Islet precursor cell (in vitro differentiated cells): ENCODE measurements at regions not wholly inside any gene's neighbourhood (a gene's known extent, or its start where the extent isn't known, plus 50 kb on each side); places are given as distances from the start of the nearest gene placed in this dataset.
"Not testable (repeated sequence)": the region's sequence is repeated elsewhere in the genome, so short reads cannot be mapped to it uniquely, and the experiment has no call there.

Source experiments
- DNase-seq: peaks from one replicate; pipeline ENCODE4 v3.0.0-alpha.2; 2018

DNA sequence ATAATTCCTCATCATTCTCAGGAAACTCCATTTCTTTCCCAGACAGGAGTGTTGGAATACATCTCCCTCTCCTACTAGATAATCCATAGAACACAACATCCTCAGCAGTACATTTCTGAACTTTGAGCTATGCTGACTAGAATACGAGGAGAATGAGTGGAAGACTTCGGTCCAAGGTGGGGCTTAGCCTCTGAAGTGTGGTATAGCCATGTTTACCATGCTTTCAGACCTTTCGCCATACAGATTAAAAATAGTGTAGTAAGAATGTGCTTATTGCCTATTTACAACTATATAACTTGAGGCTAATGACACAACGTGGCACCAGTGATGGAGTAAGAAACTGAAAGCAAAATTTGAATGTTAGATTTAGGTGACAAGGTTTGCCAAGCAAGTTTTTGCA is 184.5 kb upstream of the KRR1 start:
- no peak for DNase-seq

DNA sequence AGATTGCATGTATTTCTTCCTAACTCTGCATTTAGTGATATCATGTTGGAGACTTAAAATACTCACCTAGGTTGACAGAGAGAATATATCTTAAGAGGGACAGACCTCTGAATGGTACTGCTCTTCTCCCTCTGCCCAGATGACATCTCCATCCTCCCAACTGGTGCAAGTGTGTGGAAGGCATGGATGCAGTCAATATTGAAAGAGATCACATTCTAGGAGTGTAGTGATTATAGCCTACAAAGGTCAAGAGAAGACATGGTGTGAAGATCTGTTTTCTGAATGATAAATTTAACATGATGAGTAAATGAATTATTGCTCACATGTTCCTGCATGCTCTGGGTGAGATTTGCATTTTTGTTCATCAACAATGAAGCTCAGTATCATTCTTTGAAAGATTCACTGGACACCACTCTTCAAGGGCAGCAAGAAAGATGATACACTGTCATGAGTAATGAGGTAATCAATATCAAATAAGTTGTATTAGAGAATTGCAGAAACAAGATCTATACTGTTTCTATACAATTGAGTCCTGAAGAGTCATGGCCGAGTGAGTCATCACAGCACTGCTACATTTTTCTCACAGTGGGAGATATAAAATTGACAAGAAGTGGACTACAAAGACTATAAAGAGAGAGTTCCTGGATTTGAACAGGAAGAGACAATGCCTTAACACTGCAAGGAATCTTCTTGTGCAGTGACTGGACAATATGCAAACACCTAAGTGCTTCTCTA is 183.3 kb upstream of the KRR1 start:
- DNase-seq: no peak

DNA sequence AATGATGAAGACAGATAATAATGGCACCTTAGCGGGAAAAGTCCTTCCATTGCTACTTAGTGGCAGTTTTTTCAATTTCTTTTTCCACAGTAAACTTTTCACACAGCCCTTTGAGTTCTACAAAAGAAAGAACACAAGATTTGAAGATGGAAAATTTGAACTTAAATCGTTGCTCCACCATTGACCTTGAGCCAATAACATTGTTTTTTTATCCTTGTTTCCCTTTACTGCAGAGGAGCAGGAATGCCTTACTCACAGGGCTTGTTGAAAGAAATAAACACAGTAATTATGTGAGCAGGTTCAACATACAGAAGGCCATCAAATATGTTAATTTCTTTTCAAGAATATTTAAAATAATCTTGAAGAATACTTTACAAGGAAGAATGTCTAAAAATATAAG is 181.5 kb upstream of the KRR1 start:
- DNase-seq: no peak

GRCh38 chr12:75690296-75690955 is 179.0 kb upstream of the KRR1 start:
- no peak for DNase-seq

GRCh38 chr12:75686233-75686632 is 174.8 kb upstream of the KRR1 start:
- not testable (repeated sequence) for DNase-seq

DNA sequence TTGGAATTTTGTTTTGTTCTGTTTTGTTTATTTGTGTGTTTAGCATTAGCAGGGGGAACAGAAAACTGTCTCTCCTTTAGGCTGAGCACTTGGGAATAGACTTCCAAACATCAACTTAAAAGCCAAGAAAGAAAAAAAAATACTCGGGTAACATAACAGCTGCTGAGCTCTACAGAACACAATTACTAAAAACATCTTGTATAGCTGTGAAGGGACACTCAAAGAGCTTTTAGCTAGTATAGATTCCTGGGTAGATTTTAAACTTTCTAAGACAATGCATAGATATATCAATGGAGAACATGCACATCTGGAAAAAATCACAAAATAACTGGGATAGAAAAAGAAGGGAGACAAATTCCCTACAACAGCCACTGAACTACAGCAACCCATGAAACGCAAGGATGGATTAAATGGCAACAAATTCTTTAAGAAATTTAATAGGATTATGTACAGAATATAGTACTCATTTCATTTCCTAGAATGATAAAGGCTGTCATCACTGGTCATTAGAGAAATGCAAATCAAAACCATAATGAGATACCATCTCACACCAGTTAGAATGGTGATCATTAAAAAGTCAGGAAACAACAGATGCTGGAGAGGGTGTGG is 174.3 kb upstream of the KRR1 start:
- no peak for DNase-seq

DNA sequence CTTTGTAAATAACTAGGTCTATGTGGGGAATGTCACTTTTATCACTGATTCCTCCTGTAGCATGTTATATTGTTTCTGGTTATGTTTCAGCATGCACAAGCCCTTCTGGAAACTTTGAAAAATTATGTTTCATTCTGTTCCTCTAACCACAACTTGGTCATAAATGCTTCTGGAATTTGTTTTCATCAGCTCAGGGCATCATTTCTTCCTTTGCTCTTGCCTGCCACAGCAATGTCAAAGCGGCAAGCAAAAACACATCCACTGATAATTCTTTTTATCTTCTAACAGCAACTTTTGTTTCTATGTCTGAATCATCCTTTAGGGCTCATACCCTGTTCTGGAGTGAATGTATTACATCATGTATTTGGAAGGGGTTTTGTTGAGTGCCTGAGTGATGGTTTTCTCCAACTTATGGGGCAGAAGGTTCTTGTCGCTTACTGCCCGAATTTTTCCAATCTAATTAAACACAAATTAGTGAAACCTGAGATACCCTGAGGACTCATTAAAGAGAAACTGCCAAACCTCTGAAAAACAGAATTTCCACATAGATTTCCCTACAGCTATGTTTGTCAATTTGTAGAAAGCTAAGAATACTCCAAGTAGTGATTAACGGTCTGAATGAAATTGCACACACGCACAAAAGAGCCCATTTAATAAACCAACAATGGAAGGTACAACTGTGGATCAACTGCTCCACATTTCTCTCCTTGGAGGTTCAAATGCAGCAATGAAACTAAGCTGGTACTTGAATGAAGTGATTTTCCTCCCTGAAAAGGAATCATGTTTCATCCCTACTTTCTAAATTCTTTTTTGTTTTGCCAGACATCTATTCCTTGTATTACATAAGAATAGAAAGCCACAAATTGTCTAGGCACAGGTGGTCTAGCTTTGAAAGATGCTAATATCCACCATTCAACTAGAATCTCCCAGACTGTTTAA is 173.5 kb upstream of the KRR1 start:
- no peak for DNase-seq

DNA sequence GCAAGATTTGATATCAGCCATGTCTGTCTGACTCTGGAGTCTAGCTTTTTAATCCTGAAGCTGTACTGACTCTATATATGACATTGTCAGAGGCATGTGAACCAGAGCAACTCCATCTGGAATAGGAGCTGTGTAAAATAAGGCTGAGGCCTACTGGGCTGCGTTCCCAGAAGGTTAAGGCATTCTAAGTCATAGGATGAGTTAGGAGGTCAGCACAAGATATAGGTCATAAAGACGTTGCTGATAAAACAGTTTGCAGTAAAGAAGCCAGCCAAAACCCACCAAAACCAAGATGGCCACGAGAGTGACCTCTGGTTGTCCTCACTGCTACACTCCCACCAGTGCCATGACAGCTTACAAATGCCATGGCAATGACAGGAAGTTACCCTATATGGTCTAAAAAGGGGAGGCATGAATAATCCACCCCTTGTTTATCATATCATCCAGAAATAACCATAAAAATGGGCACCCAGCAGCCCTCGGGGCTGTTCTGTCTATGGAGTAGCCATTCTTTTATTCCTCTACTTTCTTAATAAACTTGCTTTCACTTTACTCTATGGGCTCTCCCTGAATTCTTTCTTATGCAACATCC is 172.7 kb upstream of the KRR1 start:
- DNase-seq: not testable (repeated sequence)

DNA sequence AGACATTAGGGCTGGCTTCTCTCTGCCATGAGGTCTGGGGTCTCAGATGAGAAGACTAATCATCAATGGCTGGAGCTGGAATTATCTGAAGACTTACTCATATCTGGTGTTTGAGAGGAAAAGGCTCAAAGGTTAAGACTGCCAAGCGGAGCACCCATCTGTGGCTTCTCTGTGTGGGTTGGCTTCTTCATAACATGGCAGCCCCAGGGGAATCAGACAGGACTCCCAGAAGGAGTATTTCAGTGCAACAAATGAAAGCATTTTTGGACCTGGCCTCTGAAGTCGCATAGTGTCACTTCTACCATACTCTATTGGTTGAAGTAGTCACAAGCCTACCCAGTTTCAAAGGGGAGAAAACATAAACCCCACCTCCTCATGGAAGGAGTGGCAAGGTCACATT is 171.8 kb upstream of the KRR1 start:
- no peak for DNase-seq

GRCh38 chr12:75677522-75677921 is 166.1 kb upstream of the KRR1 start:
- no peak for DNase-seq

DNA sequence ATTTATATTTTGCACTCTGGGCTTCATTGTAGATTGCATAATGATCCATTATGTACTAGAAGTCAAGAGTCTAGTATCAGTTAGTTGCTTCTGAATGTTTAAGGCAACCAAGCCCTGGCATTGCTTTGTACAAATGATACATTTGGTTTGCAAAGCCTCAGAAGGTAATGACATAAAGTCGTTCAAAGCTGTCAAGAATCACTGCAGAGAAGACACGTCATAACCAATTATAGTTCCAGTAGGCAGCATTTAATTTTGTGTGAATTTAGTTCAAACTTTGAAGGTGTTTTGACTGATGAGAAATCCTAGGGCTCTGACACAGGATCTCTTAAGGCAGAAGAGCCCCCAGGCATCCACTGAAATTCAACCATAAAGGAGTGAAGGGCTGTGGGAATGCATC is 163.0 kb upstream of the KRR1 start:
- DNase-seq: no peak

DNA sequence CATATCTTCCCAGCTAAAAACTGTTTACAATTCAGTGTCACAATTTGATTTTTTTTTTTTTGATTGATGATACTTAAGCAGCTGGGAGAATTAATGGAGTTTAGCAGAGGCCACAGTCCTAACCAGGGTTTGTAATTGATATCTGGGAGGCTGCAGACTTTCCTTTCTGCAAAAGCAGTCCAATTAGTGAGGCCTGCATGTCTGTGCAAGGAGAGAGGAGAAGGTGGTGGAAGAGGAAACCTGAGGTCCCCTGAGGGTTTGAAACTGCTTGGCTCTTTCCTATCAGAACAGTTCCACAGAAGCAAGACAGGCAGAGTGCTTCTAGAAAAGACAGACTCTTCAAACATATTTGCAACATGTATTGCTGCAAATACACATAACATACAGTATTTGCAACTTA is 160.8 kb upstream of the KRR1 start:
- DNase-seq: peak; percentile 81

DNA sequence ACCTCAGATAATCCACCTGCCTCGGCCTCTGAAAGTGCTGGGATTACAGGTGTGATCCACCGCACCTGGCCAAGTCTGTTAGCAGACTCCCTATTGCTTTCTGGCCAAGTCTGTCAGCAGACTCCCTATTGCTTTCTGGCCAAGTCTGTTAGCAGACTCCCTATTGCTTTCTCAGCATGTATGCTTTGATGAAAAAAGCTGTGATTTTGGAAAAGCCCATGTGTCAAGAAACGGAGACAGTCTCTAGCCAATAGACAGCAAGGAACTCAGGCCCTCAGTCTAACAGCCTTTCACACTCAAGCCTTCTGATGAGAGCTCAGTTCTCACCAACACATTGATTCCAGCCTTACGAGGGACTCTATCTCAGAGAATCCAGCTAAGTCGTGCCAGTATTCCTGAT is 158.8 kb upstream of the KRR1 start:
- no peak for DNase-seq

GRCh38 chr12:75666939-75667334 is 155.5 kb upstream of the KRR1 start:
- no peak for DNase-seq

DNA sequence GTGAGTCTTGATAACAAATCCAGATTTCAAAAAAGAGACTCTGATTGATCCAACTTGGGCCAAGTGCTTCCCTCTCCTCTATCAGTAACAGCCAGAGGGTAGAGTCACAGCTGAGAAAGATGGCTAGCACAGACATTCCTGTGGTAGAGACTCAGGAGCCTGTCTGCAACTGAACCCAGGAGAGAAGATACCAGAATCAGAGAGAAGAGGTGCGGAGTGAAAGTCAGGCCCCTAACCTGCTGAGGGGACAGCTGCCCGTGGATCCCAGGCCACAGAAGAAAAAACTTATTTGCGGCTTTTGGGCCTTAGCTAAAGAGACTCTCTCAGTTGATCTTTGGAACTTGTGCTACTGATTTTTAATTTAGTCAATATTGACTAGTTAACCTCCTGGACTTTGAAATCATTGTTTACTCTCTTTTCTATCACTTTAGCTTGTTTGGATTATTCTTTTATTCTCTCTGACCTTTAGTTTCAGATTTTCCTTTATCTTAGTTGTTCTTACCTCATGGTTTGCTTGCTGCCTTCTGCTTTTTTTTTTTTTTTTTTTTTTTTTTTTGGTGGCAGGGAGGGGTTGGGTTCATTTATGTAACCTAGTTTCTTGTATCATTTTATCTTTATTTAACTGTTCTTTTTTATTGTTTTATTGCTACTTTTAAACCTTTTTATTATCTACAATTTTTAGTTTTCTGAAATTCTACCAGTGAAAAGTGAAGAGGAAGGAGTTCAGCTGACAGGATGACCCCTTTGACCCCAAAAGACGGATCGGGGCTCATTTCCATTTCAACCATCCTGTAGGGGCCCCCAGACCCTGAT is 154.9 kb upstream of the KRR1 start:
- DNase-seq: peak; percentile 92

DNA sequence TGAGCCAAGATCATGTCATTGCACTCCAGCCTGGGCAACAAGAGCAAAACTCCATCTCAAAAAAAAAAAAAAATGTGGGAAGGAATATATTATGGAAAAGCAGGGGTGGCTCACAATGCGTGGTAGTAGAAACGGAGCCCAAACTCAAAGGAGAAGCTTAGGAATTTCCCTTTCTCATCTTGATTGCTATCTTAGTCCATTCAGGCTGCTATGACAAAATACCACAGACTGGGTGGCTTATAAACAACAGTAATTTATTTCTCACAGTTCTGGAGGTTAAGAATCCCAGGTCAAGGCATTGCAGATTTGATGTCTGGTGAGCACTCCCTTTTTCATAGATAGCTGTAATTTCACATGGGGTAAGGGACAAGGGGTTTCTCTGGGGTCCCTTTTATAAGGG is 153.8 kb upstream of the KRR1 start:
- no peak for DNase-seq

DNA sequence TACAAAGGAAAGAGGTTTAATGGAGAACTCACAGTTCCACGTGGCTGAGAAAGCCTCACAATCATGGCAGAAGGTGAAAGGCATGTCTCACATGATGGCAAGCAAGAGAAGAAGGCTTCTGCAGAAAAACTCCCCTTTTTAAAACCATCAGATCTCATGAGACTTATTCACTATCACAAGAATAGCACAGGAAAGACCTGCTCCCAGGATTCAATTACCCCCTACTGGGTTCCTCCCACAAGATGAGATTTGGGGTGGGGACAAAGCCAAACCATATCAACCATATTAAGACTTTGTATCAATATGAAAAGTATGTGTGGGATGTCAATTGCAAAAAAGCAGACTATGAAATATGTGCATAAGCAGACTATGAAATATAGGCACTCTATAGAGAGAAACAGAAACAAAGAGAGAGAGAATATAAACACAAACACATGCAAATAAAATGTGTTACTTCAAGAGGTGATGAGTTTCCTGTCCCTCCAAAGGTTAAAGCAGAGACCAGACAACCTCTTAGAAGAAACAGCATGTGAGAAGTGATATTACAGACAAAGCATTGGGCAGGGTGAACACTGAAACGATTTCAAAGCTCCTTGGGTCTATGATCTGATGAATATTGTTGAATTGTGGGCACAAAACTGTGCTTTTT is 151.2 kb upstream of the KRR1 start:
- no peak for DNase-seq

- no peak for DNase-seq
Observed at GRCh38 chr12:75661908-75662307, 150.5 kb upstream of the KRR1 start.

DNA sequence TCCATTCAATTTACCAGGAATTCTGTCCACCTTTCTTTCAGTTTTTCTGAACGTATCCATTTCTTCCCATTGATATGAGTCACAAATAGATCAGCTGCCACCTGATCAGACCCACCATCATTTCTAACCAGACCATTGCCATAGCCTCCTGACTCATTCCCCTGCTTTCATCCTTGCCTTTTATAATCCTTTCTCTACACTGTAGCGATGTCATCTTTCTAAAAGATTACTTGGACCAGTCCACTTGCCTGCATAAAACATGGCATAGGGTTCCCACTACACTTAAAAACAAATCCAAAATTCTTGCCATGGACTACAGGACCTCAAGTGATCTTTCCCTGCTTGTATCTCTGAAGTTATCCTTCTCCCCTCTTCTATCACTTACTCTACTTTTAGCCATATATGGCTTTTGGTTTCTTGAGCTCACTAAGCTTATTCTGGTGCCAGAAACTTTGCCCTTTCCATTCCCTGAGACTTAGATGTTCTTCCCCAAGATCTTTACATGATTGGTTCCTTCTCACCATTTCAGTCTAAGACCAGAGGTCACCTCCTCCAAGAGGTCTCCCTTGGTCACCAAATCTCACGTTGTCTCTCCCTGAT is 149.5 kb upstream of the KRR1 start:
- DNase-seq: no peak

- no peak for DNase-seq
Observed at GRCh38 chr12:75660107-75660530, 148.7 kb upstream of the KRR1 start.
